ENCODE measurements at regions not wholly inside any gene's neighbourhood (a gene's known extent, or its start where the extent isn't known, plus 50 kb on each side); places are given as distances from the start of the nearest gene placed in this dataset.

DNA sequence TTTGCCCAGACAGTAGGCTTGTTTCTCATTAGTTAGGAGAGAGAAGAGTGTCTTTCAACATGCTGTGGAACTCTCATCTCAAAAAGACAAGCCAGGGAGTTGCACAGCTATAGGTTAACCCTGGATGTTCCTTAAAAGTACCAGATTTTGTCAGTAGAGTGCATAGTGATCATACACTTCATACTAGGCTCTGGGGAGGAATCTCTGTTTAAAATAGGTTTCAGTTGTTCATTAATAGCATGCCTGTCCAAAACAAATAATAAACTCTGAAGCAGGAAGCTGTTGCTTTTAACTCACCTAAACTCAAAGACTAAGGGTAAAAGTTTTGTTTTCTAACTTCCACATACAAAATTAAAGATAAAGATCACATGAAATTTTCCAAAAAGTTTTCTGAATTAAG, 1948.4 kb downstream of the C4orf33 start:
- H3K4me3 ChIP-seq (replicated peaks; ENCODE audit: low read depth, low read length), result no peak overlapping the region
- TF ChIP-seq, protein P1, sequence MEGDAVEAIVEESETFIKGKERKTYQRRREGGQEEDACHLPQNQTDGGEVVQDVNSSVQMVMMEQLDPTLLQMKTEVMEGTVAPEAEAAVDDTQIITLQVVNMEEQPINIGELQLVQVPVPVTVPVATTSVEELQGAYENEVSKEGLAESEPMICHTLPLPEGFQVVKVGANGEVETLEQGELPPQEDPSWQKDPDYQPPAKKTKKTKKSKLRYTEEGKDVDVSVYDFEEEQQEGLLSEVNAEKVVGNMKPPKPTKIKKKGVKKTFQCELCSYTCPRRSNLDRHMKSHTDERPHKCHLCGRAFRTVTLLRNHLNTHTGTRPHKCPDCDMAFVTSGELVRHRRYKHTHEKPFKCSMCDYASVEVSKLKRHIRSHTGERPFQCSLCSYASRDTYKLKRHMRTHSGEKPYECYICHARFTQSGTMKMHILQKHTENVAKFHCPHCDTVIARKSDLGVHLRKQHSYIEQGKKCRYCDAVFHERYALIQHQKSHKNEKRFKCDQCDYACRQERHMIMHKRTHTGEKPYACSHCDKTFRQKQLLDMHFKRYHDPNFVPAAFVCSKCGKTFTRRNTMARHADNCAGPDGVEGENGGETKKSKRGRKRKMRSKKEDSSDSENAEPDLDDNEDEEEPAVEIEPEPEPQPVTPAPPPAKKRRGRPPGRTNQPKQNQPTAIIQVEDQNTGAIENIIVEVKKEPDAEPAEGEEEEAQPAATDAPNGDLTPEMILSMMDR (IDR thresholded peaks at IDR 0.05; ENCODE audit: low read length, missing control alignments), result no peak
- DNase-seq (ENCODE audit: low read depth), result no peak

DNA sequence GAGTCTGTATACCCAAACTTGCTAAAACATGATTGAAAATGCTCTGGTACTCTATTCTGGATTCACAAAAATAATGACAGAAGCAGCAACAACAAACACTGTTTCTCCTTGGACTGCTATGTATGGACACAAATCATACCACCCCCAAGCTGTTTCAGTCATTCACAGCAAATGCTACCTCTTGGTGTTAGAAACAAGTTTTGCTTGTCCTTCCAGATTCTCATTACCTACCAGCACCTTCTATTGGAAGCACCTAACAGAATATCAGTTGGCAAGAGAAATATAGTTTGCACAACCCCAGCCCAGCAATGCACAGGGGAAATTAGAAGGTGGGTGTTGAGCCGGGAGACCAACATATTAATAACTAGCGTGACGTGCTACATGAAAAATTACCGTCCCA, 1950.9 kb downstream of the C4orf33 start:
- H3K4me3 ChIP-seq (replicated peaks; ENCODE audit: low read depth, low read length), result no peak overlapping the region
- DNase-seq (ENCODE audit: low read depth), result no peak
- TF ChIP-seq, protein P1 (IDR thresholded peaks at IDR 0.05; ENCODE audit: low read length, missing control alignments), result no peak

DNA sequence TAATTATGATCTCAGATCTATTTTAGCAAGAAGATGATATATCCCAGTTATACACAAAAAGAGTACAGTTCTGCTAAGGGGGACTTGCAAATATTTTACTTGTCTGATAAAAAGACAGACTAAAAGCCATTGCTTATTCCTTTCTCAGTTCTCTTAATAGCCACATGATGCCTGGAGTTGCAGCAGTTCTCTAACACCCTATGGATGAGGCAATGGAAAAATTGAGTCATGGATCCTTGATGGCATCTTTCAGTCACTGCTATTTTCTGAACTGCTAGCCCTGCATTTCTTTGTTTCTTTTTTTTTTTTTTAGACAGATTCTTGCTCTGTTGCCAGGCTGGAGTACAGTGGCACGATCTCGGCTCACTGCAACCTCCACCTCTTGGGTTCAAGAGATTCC, 1956.7 kb downstream of the C4orf33 start:
- TF ChIP-seq, protein P1 (IDR thresholded peaks at IDR 0.05; ENCODE audit: low read length, missing control alignments), result no peak
- no peak for DNase-seq (ENCODE audit: low read depth)
- H3K4me3 ChIP-seq (replicated peaks; ENCODE audit: low read depth, low read length), result no peak overlapping the region

DNA sequence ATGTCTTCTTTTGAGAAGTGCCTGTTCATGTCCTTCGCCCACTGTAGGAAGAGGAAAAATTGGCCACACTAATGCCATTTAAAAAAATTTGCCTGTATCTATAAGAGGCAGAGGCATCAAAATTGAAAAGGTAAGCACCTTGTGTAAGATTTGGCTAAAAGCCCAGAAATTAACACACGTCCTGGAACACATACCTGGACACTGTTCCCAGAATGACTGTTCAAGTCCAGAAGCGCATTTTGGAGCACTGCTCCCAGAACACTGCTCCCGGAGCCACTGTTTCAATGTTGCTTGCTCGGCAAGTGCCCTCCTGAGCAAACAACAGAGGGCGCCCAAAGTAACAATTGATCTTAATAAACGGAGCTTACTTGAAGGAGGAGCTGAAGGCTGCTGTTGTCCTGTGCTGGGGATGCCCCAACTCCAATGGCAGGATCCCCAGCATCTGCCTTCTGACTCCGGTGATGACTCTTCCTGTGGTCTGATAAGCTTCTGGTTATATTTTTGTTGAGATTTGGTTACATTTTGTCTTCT, 1958.6 kb downstream of the C4orf33 start:
- DNase-seq (ENCODE audit: low read depth), result no peak
- TF ChIP-seq, protein P1 (IDR thresholded peaks at IDR 0.05; ENCODE audit: low read length, missing control alignments), result no peak
- no peak overlapping the region for H3K4me3 ChIP-seq (replicated peaks; ENCODE audit: low read depth, low read length)

DNA sequence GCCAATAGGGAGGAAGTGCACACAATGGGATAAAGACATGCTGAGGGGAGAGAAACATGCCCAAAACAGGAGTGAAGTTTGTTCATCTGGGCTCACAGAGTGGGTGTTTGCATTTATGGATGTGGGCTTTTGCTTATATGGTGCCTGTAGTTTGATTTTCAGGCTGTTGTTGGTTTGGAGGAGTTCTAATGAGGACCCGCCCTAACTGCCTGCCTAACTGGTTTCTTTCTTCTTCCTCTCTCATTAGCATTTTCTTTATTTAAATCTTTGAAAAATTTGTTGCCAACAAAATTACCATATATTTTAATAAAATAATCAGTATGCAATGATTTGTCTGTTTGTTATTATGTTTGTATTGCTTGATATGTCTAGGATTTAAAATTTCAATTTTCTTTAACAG, 1965.8 kb downstream of the C4orf33 start:
- TF ChIP-seq, protein P1 (IDR thresholded peaks at IDR 0.05; ENCODE audit: low read length, missing control alignments), result no peak
- no peak overlapping the region for H3K4me3 ChIP-seq (replicated peaks; ENCODE audit: low read depth, low read length)
- DNase-seq (ENCODE audit: low read depth), result no peak

DNA sequence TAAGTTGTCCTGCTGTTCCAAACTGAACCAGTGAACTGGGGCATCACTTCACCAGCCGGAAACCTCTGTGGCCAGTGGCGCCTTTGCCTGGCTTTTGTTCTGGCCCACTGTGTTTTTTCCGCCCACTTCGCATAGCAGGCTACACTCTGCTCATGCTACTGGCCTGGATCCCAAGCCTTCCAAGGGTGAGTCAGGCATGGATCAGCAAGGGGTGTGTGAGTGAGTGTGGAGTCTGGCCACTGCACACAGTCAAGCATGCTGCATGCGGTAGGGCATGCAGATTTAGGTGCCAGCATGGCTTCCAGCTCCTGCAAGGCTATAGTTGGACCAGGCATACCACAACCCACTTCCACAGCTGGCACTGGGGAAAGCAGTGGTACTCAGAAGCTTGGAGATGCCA, 1967.9 kb downstream of the C4orf33 start:
- H3K4me3 ChIP-seq (replicated peaks; ENCODE audit: low read depth, low read length), result no peak overlapping the region
- no peak for DNase-seq (ENCODE audit: low read depth)
- TF ChIP-seq, protein P1 (IDR thresholded peaks at IDR 0.05; ENCODE audit: low read length, missing control alignments), result no peak

DNA sequence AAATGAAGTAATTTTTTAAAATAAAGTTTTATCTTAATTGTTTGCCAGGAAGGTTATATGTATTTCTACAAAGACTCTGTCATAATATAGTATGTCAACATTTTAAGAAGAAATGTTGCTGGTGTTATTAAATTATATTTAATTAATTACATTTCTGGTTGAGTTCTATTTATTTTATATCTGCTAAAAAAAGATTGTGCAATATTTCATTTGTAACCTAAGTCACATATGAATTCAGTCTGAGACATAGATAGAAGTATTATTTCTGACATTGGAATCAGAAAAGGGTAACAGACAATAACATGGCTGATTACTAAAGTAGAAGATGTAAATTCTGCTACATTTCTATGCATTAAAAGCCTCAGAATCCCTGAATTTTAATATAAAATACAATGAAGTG, 1985.1 kb downstream of the C4orf33 start:
- H3K4me3 ChIP-seq (replicated peaks; ENCODE audit: low read depth, low read length), result no peak overlapping the region
- no peak for DNase-seq (ENCODE audit: low read depth)
- TF ChIP-seq, protein P1 (IDR thresholded peaks at IDR 0.05; ENCODE audit: low read length, missing control alignments), result no peak
